PC-9 (cell line): ENCODE measurements at regions not wholly inside any gene's neighbourhood (a gene's known extent, or its start where the extent isn't known, plus 50 kb on each side); places are given as distances from the start of the nearest gene placed in this dataset.
"Not testable (repeated sequence)": the region's sequence is repeated elsewhere in the genome, so short reads cannot be mapped to it uniquely, and the experiment has no call there.

ENCODE experiments used
- BruUV-seq: library from RNA; stranded (reverse); fragments of 400-500 nt; replicated peaks from 2 replicates; lab custom pipeline; 2021; lab: Mats Ljungman, UMichigan
- CTCF ChIA-PET: fragments of 300-600 bp; sonication (Branson Sonifier 250); formaldehyde crosslinking; loops from one replicate; lab custom pipeline; 2022; ENCODE audit warnings: antibody characterized with exemption; lab: Charles Lee
- POLR2A ChIA-PET: fragments of 300-600 bp; sonication (Branson Sonifier 250); formaldehyde crosslinking; loops from one replicate; lab custom pipeline; 2022; ENCODE audit warnings: antibody characterized with exemption; ENCODE audit not compliant: unreplicated experiment; lab: Charles Lee
- DNase-seq, 2 experiments: peaks; one replicate each; pipeline versions ENCODE4 v3.0.0 to v3.0.0-alpha.2; 2015 to 2022; ENCODE audit warnings: mixed read lengths in 1 of 2
- H2AFZ ChIP-seq: fragments of 200-600 bp; sonication (generic); 2 replicates; pipeline ENCODE4 v1.8.1; 2017; ENCODE audit warnings: antibody characterized with exemption
- H3F3A ChIP-seq: fragments of 200-600 bp; sonication (generic); 2 replicates; pipeline ENCODE4 v1.8.1; 2017; ENCODE audit warnings: antibody characterized with exemption, mild to moderate bottlenecking, low read depth; ENCODE audit not compliant: insufficient read depth
- H3K27ac ChIP-seq: fragments of 200-600 bp; sonication (generic); 2 replicates; pipeline ENCODE4 v1.6.1; 2016; ENCODE audit warnings: mixed run types
- H3K27me3 ChIP-seq: fragments of 200-600 bp; sonication (generic); 2 replicates; pipeline ENCODE4 v1.6.1; 2016; ENCODE audit warnings: low read depth, mixed run types; ENCODE audit not compliant: insufficient read depth
- H3K36me3 ChIP-seq: fragments of 200-600 bp; sonication (generic); 2 replicates; pipeline ENCODE4 v1.6.1; 2016; ENCODE audit warnings: low read depth, mixed run types
- H3K4me1 ChIP-seq: fragments of 200-600 bp; sonication (generic); replicated peaks from 2 replicates; pipeline ENCODE4 v1.6.1; 2016; ENCODE audit warnings: mixed run types; ENCODE audit not compliant: insufficient read depth
- H3K4me2 ChIP-seq: fragments of 200-600 bp; sonication (generic); 2 replicates; pipeline ENCODE4 v1.6.1; 2017; ENCODE audit warnings: mixed run types
- H3K4me3 ChIP-seq: fragments of 200-600 bp; sonication (generic); 2 replicates; pipeline ENCODE4 v1.6.1; 2016; ENCODE audit warnings: mixed run types
- H3K79me2 ChIP-seq: fragments of 200-600 bp; sonication (generic); 2 replicates; pipeline ENCODE4 v1.6.1; 2017; ENCODE audit warnings: low read depth, mixed run types
- H3K9me2 ChIP-seq: fragments of 200-600 bp; sonication (generic); 2 replicates; pipeline ENCODE4 v1.8.1; 2017; ENCODE audit warnings: mild to moderate bottlenecking; ENCODE audit not compliant: insufficient read depth
- H3K9me3 ChIP-seq: fragments of 200-600 bp; sonication (generic); 2 replicates; pipeline ENCODE4 v1.8.1; 2016; ENCODE audit warnings: low read depth; ENCODE audit not compliant: insufficient read depth
- H4K20me1 ChIP-seq: fragments of 200-600 bp; sonication (generic); 2 replicates; pipeline ENCODE4 v1.8.1; 2017; ENCODE audit not compliant: insufficient read depth
- EZH2 ChIP-seq: fragments of 200-600 bp; sonication (generic); IDR thresholded peaks from 2 replicates; pipeline ENCODE4 v1.8.0; 2017; ENCODE audit warnings: antibody characterized with exemption, low read depth
- intact Hi-C: fragments of 100-400 bp; cut with micrococcal nuclease; formaldehyde crosslinking; loops from one replicate; pipeline ENCODE4 v1.10.0; 2022; ENCODE audit not compliant: unreplicated experiment
- TF ChIP-seq, protein P1 (sequence below): fragments of 200-600 bp; sonication (generic); conservative IDR thresholded peaks from 2 replicates; pipeline ENCODE4 v1.6.1; 2017; ENCODE audit warnings: mixed run types, antibody characterized with exemption, mild to moderate bottlenecking, moderate library complexity

DNA sequence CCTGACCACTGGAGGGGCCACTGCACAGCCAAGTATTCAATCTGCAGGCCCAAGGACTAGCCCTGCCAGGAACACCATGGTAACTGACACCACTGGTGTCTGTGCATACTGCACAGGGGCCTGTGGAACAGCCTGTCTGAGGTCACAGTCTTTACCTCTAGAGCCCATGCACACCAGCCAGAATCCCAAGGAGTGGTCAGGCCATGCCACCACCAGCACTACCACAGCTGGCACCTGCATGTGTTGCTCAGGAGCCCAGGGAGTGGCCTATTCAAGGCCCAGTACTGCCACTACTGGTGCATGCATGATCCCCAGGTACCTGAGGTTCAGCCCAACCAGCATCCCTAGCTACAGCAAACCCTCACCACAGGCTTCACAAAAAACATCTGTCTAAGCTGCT lies 546.0 kb upstream of the RGMB start:
- POLR2A ChIA-PET = no interaction called here

DNA sequence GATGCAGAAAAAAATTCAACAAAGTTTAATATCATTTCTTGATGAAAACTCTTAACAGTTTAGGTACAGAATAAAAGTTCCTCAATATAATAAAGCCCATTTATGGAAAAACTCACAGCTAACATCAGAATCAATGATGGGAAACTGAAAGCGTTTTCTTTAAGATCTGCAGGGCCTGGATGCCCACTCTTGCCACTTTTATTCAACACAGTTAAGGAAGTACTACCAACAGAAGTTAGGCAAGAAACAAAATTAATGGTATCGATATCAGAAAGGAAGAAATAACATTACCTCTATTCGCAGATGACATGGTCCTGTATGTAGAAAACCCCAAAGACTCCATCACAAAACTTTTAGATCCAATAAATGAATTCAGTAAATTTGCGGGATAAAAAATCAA lies 542.4 kb upstream of the RGMB start:
- Histone ChIP-seq H2AFZ (no peak overlapping the region; the same call in 1 of the 2 replicates), H3K9me2 (no peaks in the 10 kb centered on the region), H4K20me1 (no peaks in the 10 kb centered on the region), H3K4me1 (no peaks in the 10 kb centered on the region), H3K27ac (no peak overlapping the region), H3K9me3 (no peaks in the 10 kb centered on the region; the same call in 1 of the 2 replicates), H3F3A (no peaks in the 10 kb centered on the region), H3K27me3 (no peaks in the 10 kb centered on the region), H3K36me3 (no peaks in the 10 kb centered on the region), H3K4me2 (no peak overlapping the region), H3K79me2 (no peaks in the 10 kb centered on the region), H3K4me3 (no peak overlapping the region)
- ChIA-PET CTCF (no interaction called here), POLR2A (no interaction called here)
- DNase-seq = no peak
- intact Hi-C loops = no loop called here
- BruUV-seq = no TSS peak
- TF ChIP-seq, protein P1, sequence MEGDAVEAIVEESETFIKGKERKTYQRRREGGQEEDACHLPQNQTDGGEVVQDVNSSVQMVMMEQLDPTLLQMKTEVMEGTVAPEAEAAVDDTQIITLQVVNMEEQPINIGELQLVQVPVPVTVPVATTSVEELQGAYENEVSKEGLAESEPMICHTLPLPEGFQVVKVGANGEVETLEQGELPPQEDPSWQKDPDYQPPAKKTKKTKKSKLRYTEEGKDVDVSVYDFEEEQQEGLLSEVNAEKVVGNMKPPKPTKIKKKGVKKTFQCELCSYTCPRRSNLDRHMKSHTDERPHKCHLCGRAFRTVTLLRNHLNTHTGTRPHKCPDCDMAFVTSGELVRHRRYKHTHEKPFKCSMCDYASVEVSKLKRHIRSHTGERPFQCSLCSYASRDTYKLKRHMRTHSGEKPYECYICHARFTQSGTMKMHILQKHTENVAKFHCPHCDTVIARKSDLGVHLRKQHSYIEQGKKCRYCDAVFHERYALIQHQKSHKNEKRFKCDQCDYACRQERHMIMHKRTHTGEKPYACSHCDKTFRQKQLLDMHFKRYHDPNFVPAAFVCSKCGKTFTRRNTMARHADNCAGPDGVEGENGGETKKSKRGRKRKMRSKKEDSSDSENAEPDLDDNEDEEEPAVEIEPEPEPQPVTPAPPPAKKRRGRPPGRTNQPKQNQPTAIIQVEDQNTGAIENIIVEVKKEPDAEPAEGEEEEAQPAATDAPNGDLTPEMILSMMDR = no peak
- TF ChIP-seq EZH2 = no peak

More for the DNA sequence above, 546.0 kb upstream of the RGMB start:
- Histone ChIP-seq H3K9me3 (no peaks in the 10 kb centered on the region), H3K36me3 (no peaks in the 10 kb centered on the region), H3K4me1 (no peaks in the 10 kb centered on the region), H3K4me3 (no peak overlapping the region), H3K4me2 (no peak overlapping the region), H3K79me2 (no peaks in the 10 kb centered on the region), H2AFZ (no peak overlapping the region), H3K27me3 (no peaks in the 10 kb centered on the region), H3K9me2 (0 out of 2 replicates have a peak, but pooled peaks cover 4% of the 10 kb centered on the region), H3F3A (no peaks in the 10 kb centered on the region), H4K20me1 (no peaks in the 10 kb centered on the region), H3K27ac (no peak overlapping the region)
- DNase-seq = no peak
- intact Hi-C loops = no loop called here
- BruUV-seq = no TSS peak
- CTCF ChIA-PET = no interaction called here
- TF ChIP-seq EZH2 = no peak
- TF ChIP-seq, protein P1 = no peak

DNA sequence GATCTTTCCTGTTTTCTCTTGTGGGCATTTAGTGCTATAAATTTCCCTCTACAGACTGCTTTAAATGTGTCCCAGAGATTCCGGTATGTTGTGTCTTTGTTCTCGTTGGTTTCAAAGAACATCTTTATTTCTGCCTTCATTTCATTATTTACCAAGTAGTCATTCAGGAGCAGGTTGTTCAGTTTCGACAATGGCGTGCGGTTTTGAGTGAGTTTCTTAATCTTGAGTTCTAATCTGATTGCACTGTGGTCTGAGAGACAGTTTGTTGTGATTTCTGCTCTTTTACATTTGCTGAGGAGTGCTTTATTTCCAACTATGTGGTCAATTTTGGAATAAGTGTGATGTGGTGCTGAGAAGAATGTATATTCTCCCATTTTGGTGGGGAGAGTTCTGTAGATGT lies 535.7 kb upstream of the RGMB start:
- H3F3A ChIP-seq, POLR2A ChIA-PET, H3K4me3 ChIP-seq, intact Hi-C loops, BruUV-seq, H3K27ac ChIP-seq, H3K4me1 ChIP-seq, CTCF ChIA-PET, H3K9me3 ChIP-seq, H4K20me1 ChIP-seq, DNase-seq, H2AFZ ChIP-seq, H3K27me3 ChIP-seq, H3K4me2 ChIP-seq, H3K79me2 ChIP-seq, H3K36me3 ChIP-seq, H3K9me2 ChIP-seq: not testable (repeated sequence)

DNA sequence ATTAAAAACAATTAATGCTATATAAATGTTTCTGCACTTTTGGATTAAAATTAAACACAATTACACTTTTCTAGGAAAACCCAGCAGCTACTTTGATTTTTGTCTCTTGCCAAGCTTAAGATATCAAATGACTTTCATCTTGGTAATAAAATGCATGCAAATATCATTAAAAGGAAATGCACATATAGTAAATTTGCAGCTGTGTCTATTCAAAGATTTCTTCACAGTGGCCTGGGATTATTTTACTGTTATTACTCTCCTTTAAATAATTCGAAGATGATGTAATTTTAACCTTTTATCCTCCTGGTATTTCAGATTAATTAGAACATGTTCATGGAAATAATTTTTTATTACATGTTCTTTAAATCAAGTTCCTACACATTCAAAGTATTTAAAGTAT lies 529.5 kb upstream of the RGMB start:
- H3K27ac ChIP-seq = no peak overlapping the region
- no peaks in the 10 kb centered on the region for H3K27me3 ChIP-seq
- no peak for TF ChIP-seq EZH2
- TF ChIP-seq, protein P1 = no peak
- no peaks in the 10 kb centered on the region for H3K4me1 ChIP-seq
- H3K9me2 ChIP-seq = no peaks in the 10 kb centered on the region
- no peaks in the 10 kb centered on the region for H3K79me2 ChIP-seq
- POLR2A ChIA-PET = no interaction called here
- CTCF ChIA-PET = no interaction called here
- intact Hi-C loops = no loop called here
- no peak overlapping the region for H3K4me3 ChIP-seq
- no peaks in the 10 kb centered on the region for H3F3A ChIP-seq
- no TSS peak for BruUV-seq
- DNase-seq = no peak
- no peaks in the 10 kb centered on the region for H3K36me3 ChIP-seq
- no peaks in the 10 kb centered on the region for H4K20me1 ChIP-seq
- no peak overlapping the region for H3K4me2 ChIP-seq
- no peaks in the 10 kb centered on the region for H3K9me3 ChIP-seq
- H2AFZ ChIP-seq = no peak overlapping the region
